Osteocyte (in vitro differentiated cells): ENCODE measurements at regions not wholly inside any gene's neighbourhood (a gene's known extent, or its start where the extent isn't known, plus 50 kb on each side); places are given as distances from the start of the nearest gene placed in this dataset.

Experiments
- DNase-seq: peaks from one replicate; pipeline ENCODE4 v3.0.0; 2021; ENCODE audit warnings: mixed read lengths; ENCODE audit not compliant: unreplicated experiment; ENCODE audit errors: extremely low spot score
- H3K27ac Mint-ChIP-seq: one replicate; pipeline ENCODE4 v1.8.0; 2021; ENCODE audit warnings: mild to moderate bottlenecking, mixed read lengths; ENCODE audit not compliant: unreplicated experiment
- H3K27me3 Mint-ChIP-seq: one replicate; pipeline ENCODE4 v1.8.0; 2021; ENCODE audit warnings: mixed read lengths; ENCODE audit not compliant: unreplicated experiment
- H3K36me3 Mint-ChIP-seq: one replicate; pipeline ENCODE4 v1.8.0; 2021; ENCODE audit warnings: mixed read lengths; ENCODE audit not compliant: unreplicated experiment
- H3K4me1 Mint-ChIP-seq: one replicate; pipeline ENCODE4 v1.8.0; 2021; ENCODE audit warnings: mixed read lengths; ENCODE audit not compliant: unreplicated experiment
- H3K4me3 Mint-ChIP-seq: one replicate; pipeline ENCODE4 v1.8.0; 2021; ENCODE audit warnings: mild to moderate bottlenecking, moderate library complexity, mixed read lengths; ENCODE audit not compliant: unreplicated experiment
- H3K9me3 Mint-ChIP-seq: one replicate; pipeline ENCODE4 v1.8.0; 2021; ENCODE audit warnings: mixed read lengths; ENCODE audit not compliant: unreplicated experiment
- CTCF ChIP-seq: fragments of 200-600 bp; sonication (generic); IDR thresholded peaks from 2 replicates; pipeline ENCODE4 v1.5.0; 2021; ENCODE audit warnings: antibody characterized with exemption, mild to moderate bottlenecking, moderate library complexity

DNA sequence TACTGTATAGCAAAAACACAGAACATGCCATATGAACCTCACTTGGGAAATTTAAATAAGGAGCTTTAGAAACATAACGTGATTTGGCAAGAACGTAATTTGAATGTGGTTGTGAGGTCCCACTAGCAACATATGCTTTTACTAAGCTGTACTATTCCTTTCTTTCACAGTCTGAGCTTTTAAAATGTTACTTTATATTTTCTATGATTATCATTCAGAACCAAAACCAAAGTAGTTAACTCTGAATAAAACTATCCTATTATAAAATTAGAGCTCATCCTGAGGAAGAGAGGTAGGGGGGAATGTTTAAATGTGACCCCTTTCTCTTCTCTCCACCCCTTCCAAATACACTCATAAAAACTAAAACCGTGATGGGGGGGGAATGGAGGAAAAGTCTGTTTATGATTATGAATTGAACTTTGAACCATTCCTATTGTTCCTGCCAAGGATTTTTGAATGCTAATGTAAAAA is 435.7 kb downstream of the NFIB start:
- no peak overlapping the region for H3K27ac Mint-ChIP-seq
- peaks cover 13% of the 10 kb centered on the region for H3K4me1 Mint-ChIP-seq
- H3K9me3 Mint-ChIP-seq, result peaks cover 10% of the 10 kb centered on the region
- TF ChIP-seq CTCF, result no peak
- no peak overlapping the region for H3K4me3 Mint-ChIP-seq
- no peak for DNase-seq
- no peaks in the 10 kb centered on the region for H3K27me3 Mint-ChIP-seq
- no peaks in the 10 kb centered on the region for H3K36me3 Mint-ChIP-seq

- H3K27me3 Mint-ChIP-seq, result no peaks in the 10 kb centered on the region
- H3K9me3 Mint-ChIP-seq, result peaks cover 13% of the 10 kb centered on the region
- no peak for TF ChIP-seq CTCF
- no peaks in the 10 kb centered on the region for H3K36me3 Mint-ChIP-seq
- no peak overlapping the region for H3K4me3 Mint-ChIP-seq
- no peak for DNase-seq
- H3K4me1 Mint-ChIP-seq, result peaks cover 13% of the 10 kb centered on the region
- H3K27ac Mint-ChIP-seq, result no peak overlapping the region
These were observed 437.2 kb downstream of the NFIB start for GRCh38 chr9:13876741-13877140.

- H3K27ac Mint-ChIP-seq, result no peak overlapping the region
- DNase-seq, result no peak
- peaks cover 13% of the 10 kb centered on the region for H3K9me3 Mint-ChIP-seq
- no peaks in the 10 kb centered on the region for H3K4me1 Mint-ChIP-seq
- peaks cover 19% of the 10 kb centered on the region for H3K27me3 Mint-ChIP-seq
- no peak for TF ChIP-seq CTCF
- no peak overlapping the region for H3K4me3 Mint-ChIP-seq
- H3K36me3 Mint-ChIP-seq, result no peaks in the 10 kb centered on the region
These were observed 440.7 kb downstream of the NFIB start for GRCh38 chr9:13873203-13873602.

GRCh38 chr9:13868336-13868735 is 445.6 kb downstream of the NFIB start:
- Mint-ChIP-seq H3K4me3 (no peak overlapping the region), H3K27me3 (peaks cover 36% of the 10 kb centered on the region), H3K9me3 (peaks cover 3% of the 10 kb centered on the region), H3K27ac (no peak overlapping the region), H3K4me1 (no peaks in the 10 kb centered on the region), H3K36me3 (no peaks in the 10 kb centered on the region)
- TF ChIP-seq CTCF, result no peak
- DNase-seq, result no peak

GRCh38 chr9:13865869-13866268 is 448.1 kb downstream of the NFIB start:
- peaks cover 36% of the 10 kb centered on the region for H3K27me3 Mint-ChIP-seq
- H3K9me3 Mint-ChIP-seq, result no peaks in the 10 kb centered on the region
- DNase-seq, result no peak
- H3K4me1 Mint-ChIP-seq, result peaks cover 15% of the 10 kb centered on the region
- no peak overlapping the region for H3K4me3 Mint-ChIP-seq
- no peak for TF ChIP-seq CTCF
- no peaks in the 10 kb centered on the region for H3K36me3 Mint-ChIP-seq
- H3K27ac Mint-ChIP-seq, result no peak overlapping the region
